Fibroblast of lung (primary cell): ENCODE measurements at regions not wholly inside any gene's neighbourhood (a gene's known extent, or its start where the extent isn't known, plus 50 kb on each side); places are given as distances from the start of the nearest gene placed in this dataset.

Experiments used
- CTCF ChIP-seq, 2 donors: IDR thresholded peaks in 1 of 2; conservative IDR thresholded peaks in 1 of 2; 1 replicate in 1 of 2; 2 replicates in 1 of 2; pipeline ENCODE4 v1.5.1; 2011 to 2012; ENCODE audit warnings: low read length in 2 of 2, control low read depth in 1 of 2, inconsistent platforms in 1 of 2, low read depth in 1 of 2, mild to moderate bottlenecking in 1 of 2
- EZH2 ChIP-seq: IDR thresholded peaks from 2 replicates; pipeline ENCODE4 v1.5.1; 2012; ENCODE audit warnings: low read length, control low read depth, mild to moderate bottlenecking; ENCODE audit errors: missing control alignments

DNA sequence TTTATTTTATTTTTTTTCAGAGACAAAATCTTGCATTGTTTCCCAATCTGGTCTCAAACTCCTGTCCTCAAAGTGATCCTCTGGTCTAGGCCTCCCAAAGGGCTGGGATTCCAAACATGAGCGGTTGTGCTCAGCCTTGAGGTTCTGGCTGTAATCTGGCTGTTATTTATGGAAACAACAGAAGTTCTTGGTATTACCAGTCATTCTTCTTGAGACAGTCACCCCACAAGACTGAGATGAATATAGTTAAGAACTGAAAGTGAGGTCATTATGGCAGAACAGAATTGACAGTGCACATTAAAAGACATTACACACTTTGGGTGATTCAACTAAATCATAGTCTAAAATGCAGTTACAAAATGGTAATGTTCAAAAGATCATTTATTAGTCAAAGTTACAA, 719.5 kb downstream of the ZWINT start:
- TF ChIP-seq CTCF (conservative IDR thresholded peaks at IDR 0.05 in 1 of 2, IDR thresholded peaks at IDR 0.05 in 1 of 2; ENCODE audit: low read depth in 1 of 2, low read length in 2 of 2) (no peak), EZH2 (no peak)
